Endothelial cell of umbilical vein (primary cell): ENCODE measurements at regions not wholly inside any gene's neighbourhood (a gene's known extent, or its start where the extent isn't known, plus 50 kb on each side); places are given as distances from the start of the nearest gene placed in this dataset.
"Not testable (repeated sequence)": the region's sequence is repeated elsewhere in the genome, so short reads cannot be mapped to it uniquely, and the experiment has no call there.

Experiments used
- BruUV-seq: library from RNA; stranded (reverse); fragments of 400-500 nt; replicated peaks from 2 replicates; lab custom pipeline; 2021; lab: Mats Ljungman, UMichigan
- CTCF ChIA-PET: fragments of 300-600, 350-600 bp; sonication (Branson Sonifier 250); formaldehyde crosslinking; loops from one replicate; lab custom pipeline; 2021; ENCODE audit warnings: antibody characterized with exemption, inconsistent platforms; lab: Charles Lee
- POLR2A ChIA-PET: fragments of 300-600, 350-600 bp; sonication (Branson Sonifier 250); formaldehyde crosslinking; loops from one replicate; lab custom pipeline; 2021; ENCODE audit warnings: antibody characterized with exemption, inconsistent platforms; lab: Charles Lee
- DNase-seq: peaks from one replicate; pipeline ENCODE4 v3.0.0-alpha.2; 2011; ENCODE audit warnings: low read depth, low spot score
- FAIRE-seq: peaks from 2 replicates; lab custom pipeline; 2011; peaks lifted over from hg19 to GRCh38; lab: Jason Lieb, UNC
- H2AFZ ChIP-seq: 2 replicates; pipeline ENCODE4 v1.6.0; 2012; ENCODE audit warnings: low read depth, low read length, control low read depth, inconsistent platforms
- H3K27ac ChIP-seq: 2 replicates; pipeline ENCODE4 v1.5.1; 2011; ENCODE audit warnings: low read depth, mild to moderate bottlenecking, control low read depth, low read length, moderate library complexity; ENCODE audit not compliant: insufficient read depth
- H3K27me3 ChIP-seq, 2 experiments: 2 replicates each; pipeline versions ENCODE4 v1.6.0 to v1.6.1; 2011; ENCODE audit warnings: low read length in 2 of 2, mixed read lengths in 1 of 2; ENCODE audit not compliant: control insufficient read depth in 2 of 2, insufficient read depth in 2 of 2
- H3K36me3 ChIP-seq, 2 experiments: 2 replicates in 1 of 2; 3 replicates in 1 of 2; pipeline ENCODE4 v1.5.1; 2011; ENCODE audit warnings: low read length in 2 of 2, mild to moderate bottlenecking in 1 of 2, moderate library complexity in 1 of 2; ENCODE audit not compliant: control insufficient read depth in 2 of 2, insufficient read depth in 2 of 2; ENCODE audit errors: extremely low read depth in 1 of 2
- H3K4me1 ChIP-seq: 3 replicates; pipeline ENCODE4 v1.5.1; 2011; ENCODE audit warnings: mild to moderate bottlenecking, low read length; ENCODE audit not compliant: control insufficient read depth, insufficient read depth; ENCODE audit errors: extremely low read depth
- H3K4me2 ChIP-seq: 2 replicates; pipeline ENCODE4 v1.6.1; 2011; ENCODE audit warnings: low read length, control low read depth, mixed read lengths; ENCODE audit not compliant: insufficient read depth
- H3K4me3 ChIP-seq, 3 experiments: fragments of 200-600 bp in 1 of 3; sonication (generic), shearing (Covaris generic) in 1 of 3; replicated peaks in 1 of 3; 2 replicates each; pipeline ENCODE4 v1.5.1; 2011 to 2016; ENCODE audit warnings: control low read depth in 3 of 3, low read length in 3 of 3, mild to moderate bottlenecking in 2 of 3, inconsistent platforms in 1 of 3, low read depth in 1 of 3, moderate library complexity in 1 of 3; ENCODE audit not compliant: insufficient read depth in 1 of 3
- H3K79me2 ChIP-seq: 2 replicates; pipeline ENCODE4 v1.6.0; 2012; ENCODE audit warnings: low read length, inconsistent platforms; ENCODE audit not compliant: control insufficient read depth, insufficient read depth
- H3K9ac ChIP-seq: replicated peaks from 2 replicates; pipeline ENCODE3; 2011; ENCODE audit warnings: low read length, control low read depth; ENCODE audit not compliant: insufficient read depth; ENCODE audit errors: extremely low read depth
- H3K9me1 ChIP-seq: replicated peaks from 3 replicates; pipeline ENCODE4 v1.6.0; 2011; ENCODE audit warnings: mild to moderate bottlenecking, low read length; ENCODE audit not compliant: control insufficient read depth, insufficient read depth; ENCODE audit errors: extremely low read depth
- H3K9me3 ChIP-seq: replicated peaks from 2 replicates; pipeline ENCODE4 v1.5.1; 2012; ENCODE audit warnings: low read length, inconsistent platforms; ENCODE audit not compliant: control insufficient read depth, insufficient read depth
- H4K20me1 ChIP-seq: replicated peaks from 2 replicates; pipeline ENCODE3; 2011; ENCODE audit warnings: mild to moderate bottlenecking, low read length; ENCODE audit not compliant: control insufficient read depth, insufficient read depth; ENCODE audit errors: extremely low read depth
- EZH2 ChIP-seq: IDR thresholded peaks from 2 replicates; pipeline ENCODE4 v1.6.1; 2012; ENCODE audit warnings: borderline replicate concordance, low read depth, mild to moderate bottlenecking, moderate library complexity, low read length, inconsistent platforms; ENCODE audit not compliant: severe bottlenecking
- FOS ChIP-seq: IDR thresholded peaks from 2 replicates; pipeline ENCODE4 v1.6.1; 2011; ENCODE audit warnings: mild to moderate bottlenecking, low read length, moderate library complexity, borderline replicate concordance; ENCODE audit not compliant: insufficient read depth
- GATA2 ChIP-seq: IDR thresholded peaks from 2 replicates; pipeline ENCODE4 v1.7.0; 2011; ENCODE audit warnings: low read depth, mild to moderate bottlenecking, moderate library complexity, mixed read lengths, low read length; ENCODE audit not compliant: insufficient read length, insufficient read depth
- JUN ChIP-seq: IDR thresholded peaks from 2 replicates; pipeline ENCODE4 v1.6.1; 2011; ENCODE audit warnings: borderline replicate concordance, low read depth; ENCODE audit not compliant: insufficient read length, insufficient read depth
- MAX ChIP-seq: IDR thresholded peaks from 2 replicates; pipeline ENCODE4 v1.6.1; 2011; ENCODE audit not compliant: insufficient read depth, insufficient read length
- MYC ChIP-seq: IDR thresholded peaks from one replicate; pipeline ENCODE4 v1.6.1; 2011; ENCODE audit warnings: mild to moderate bottlenecking, low read depth, low read length
- POLR2A ChIP-seq: IDR thresholded peaks from 2 replicates; pipeline ENCODE4 v1.6.1; 2012; ENCODE audit warnings: low read depth, mild to moderate bottlenecking, control low read depth, low read length
- POLR2AphosphoS5 ChIP-seq: IDR thresholded peaks from 2 replicates; pipeline ENCODE4 v1.6.1; 2012; ENCODE audit warnings: low read depth, mild to moderate bottlenecking, control low read depth, low read length, moderate library complexity; ENCODE audit not compliant: insufficient read depth
- dilution Hi-C: fragments of 300-500 bp; cut with MboI; formaldehyde crosslinking; loops from one replicate; pipeline ENCODE4 v1.15.0; 2019; ENCODE audit warnings: low sequenced_read_pairs; ENCODE audit not compliant: extremely low pct_ligation_motif_present
- intact Hi-C: fragments of 100-400 bp; cut with micrococcal nuclease; formaldehyde crosslinking; loops from one replicate; pipeline ENCODE4 v1.10.0; 2022
- TF ChIP-seq, protein P1 (sequence below), 2 donors: IDR thresholded peaks; 1 replicate in 1 of 2; 2 replicates in 1 of 2; pipeline ENCODE4 v1.5.1; 2011; ENCODE audit warnings: low read length in 2 of 2, mild to moderate bottlenecking in 2 of 2, moderate library complexity in 2 of 2, control low read depth in 1 of 2, inconsistent platforms in 1 of 2, low read depth in 1 of 2; ENCODE audit not compliant: insufficient read depth in 1 of 2; ENCODE audit errors: extremely low read depth in 1 of 2

GRCh38 chr13:61275251-61275650 lies 140.4 kb downstream of the PCDH20 start:
- ChIA-PET POLR2A (no interaction called here), CTCF (no interaction called here)
- H3K27me3 ChIP-seq: no peaks in the 10 kb centered on the region
- intact Hi-C loops: no loop called here
- no peaks in the 10 kb centered on the region for H3K4me1 ChIP-seq
- FAIRE-seq: no peak
- H3K9me1 ChIP-seq: no peaks in the 10 kb centered on the region
- no peak overlapping the region for H3K4me3 ChIP-seq
- dilution Hi-C loops: no loop called here
- H3K27ac ChIP-seq: no peak overlapping the region
- no peaks in the 10 kb centered on the region for H3K79me2 ChIP-seq
- no peak overlapping the region for H3K9ac ChIP-seq
- no peaks in the 10 kb centered on the region for H4K20me1 ChIP-seq
- H3K4me2 ChIP-seq: no peak overlapping the region
- DNase-seq: no peak
- H3K36me3 ChIP-seq: no peaks in the 10 kb centered on the region
- H2AFZ ChIP-seq: no peak overlapping the region
- no peak for TF ChIP-seq POLR2AphosphoS5
- TF ChIP-seq, protein P1, sequence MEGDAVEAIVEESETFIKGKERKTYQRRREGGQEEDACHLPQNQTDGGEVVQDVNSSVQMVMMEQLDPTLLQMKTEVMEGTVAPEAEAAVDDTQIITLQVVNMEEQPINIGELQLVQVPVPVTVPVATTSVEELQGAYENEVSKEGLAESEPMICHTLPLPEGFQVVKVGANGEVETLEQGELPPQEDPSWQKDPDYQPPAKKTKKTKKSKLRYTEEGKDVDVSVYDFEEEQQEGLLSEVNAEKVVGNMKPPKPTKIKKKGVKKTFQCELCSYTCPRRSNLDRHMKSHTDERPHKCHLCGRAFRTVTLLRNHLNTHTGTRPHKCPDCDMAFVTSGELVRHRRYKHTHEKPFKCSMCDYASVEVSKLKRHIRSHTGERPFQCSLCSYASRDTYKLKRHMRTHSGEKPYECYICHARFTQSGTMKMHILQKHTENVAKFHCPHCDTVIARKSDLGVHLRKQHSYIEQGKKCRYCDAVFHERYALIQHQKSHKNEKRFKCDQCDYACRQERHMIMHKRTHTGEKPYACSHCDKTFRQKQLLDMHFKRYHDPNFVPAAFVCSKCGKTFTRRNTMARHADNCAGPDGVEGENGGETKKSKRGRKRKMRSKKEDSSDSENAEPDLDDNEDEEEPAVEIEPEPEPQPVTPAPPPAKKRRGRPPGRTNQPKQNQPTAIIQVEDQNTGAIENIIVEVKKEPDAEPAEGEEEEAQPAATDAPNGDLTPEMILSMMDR (IDR thresholded peaks at IDR 0.05; ENCODE audit: extremely low read depth in 1 of 2, insufficient read depth in 1 of 2, low read depth in 1 of 2, low read length in 2 of 2): no peak
- TF ChIP-seq FOS: no peak
- no peak for TF ChIP-seq POLR2A
- TF ChIP-seq MAX: no peak
- TF ChIP-seq GATA2: no peak
- TF ChIP-seq EZH2: no peak
- no peak for TF ChIP-seq JUN
- no peak for TF ChIP-seq MYC
- no peaks in the 10 kb centered on the region for H3K9me3 ChIP-seq
- no TSS peak for BruUV-seq

GRCh38 chr13:61266896-61267295 lies 148.8 kb downstream of the PCDH20 start:
- H3K79me2 ChIP-seq, H3K9me1 ChIP-seq, FAIRE-seq, H2AFZ ChIP-seq, H3K9me3 ChIP-seq, H3K27ac ChIP-seq, POLR2A ChIA-PET, intact Hi-C loops, DNase-seq, dilution Hi-C loops, H3K4me3 ChIP-seq, H3K4me2 ChIP-seq, CTCF ChIA-PET, H4K20me1 ChIP-seq, H3K9ac ChIP-seq, H3K36me3 ChIP-seq, BruUV-seq, H3K4me1 ChIP-seq, H3K27me3 ChIP-seq: not testable (repeated sequence)
